ENCODE measurements at regions not wholly inside any gene's neighbourhood (a gene's known extent, or its start where the extent isn't known, plus 50 kb on each side); places are given as distances from the start of the nearest gene placed in this dataset.
A peak's percentile ranks its signal among the peaks of the same experiment; 100 is the strongest.

GRCh38 chr10:61608255-61609033 lies 54.3 kb upstream of the CABCOCO1 start:
- ATAC-seq (ENCODE audit: low read depth) = peak; percentile 14; the same call in 1 of the 2 replicates
- no TSS peak for BruUV-seq (replicated peaks)
- WGBS, 2 experiments (ENCODE audit: extremely low coverage in 2 of 2, insufficient read length in 1 of 2) = no CpG with 5 or more reads among the region's 8 CpGs
- H4K5ac ChIP-seq (ENCODE audit: low read depth, low read length) = no peak overlapping the region
- H2AFZ ChIP-seq (replicated peaks; ENCODE audit: low read length, poor library complexity) = no peak overlapping the region
- dilution Hi-C loops (cut with HindIII; ENCODE audit: low sequenced_read_pairs, unreplicated experiment) (no loop called here), intact Hi-C loops (cut with micrococcal nuclease) (no loop called here), in situ Hi-C loops (cut with MboI; ENCODE audit: low sequenced_read_pairs) (no loop called here)
- H3K27me3 ChIP-seq (ENCODE audit: control insufficient read depth, insufficient read depth, low read length) = no peaks in the 10 kb centered on the region
- no peak overlapping the region for H4K91ac ChIP-seq (ENCODE audit: insufficient read depth, low read depth, low read length)
- POLR2A ChIA-PET (ENCODE audit: unreplicated experiment) = no interaction called here
- H3K27ac ChIP-seq (ENCODE audit: insufficient read depth, low read length) = no peak overlapping the region
- CTCF ChIA-PET = interaction anchor here (1.4 to 1.8 kb wide), 2 partner anchors 10 to 17 kb away, joined by 4 to 6 read pairs; no protein-coding TSS in a partner anchor
- H3K4ac ChIP-seq (ENCODE audit: low read depth, low read length) = no peak overlapping the region
- H3K9ac ChIP-seq (ENCODE audit: low read depth, low read length) = no peak overlapping the region
- H3K4me3 ChIP-seq (ENCODE audit: insufficient read depth, low read depth, low read length) = no peak overlapping the region
- H2BK20ac ChIP-seq (ENCODE audit: low read depth, low read length) = no peak overlapping the region
- H3K14ac ChIP-seq (replicated peaks; ENCODE audit: low read depth, low read length) = no peak overlapping the region
- H3K23ac ChIP-seq (ENCODE audit: low read depth, low read length) = no peak overlapping the region
- no peaks in the 10 kb centered on the region for H3K79me1 ChIP-seq (ENCODE audit: low read depth in 1 of 2, low read length in 2 of 2)
- H3K56ac ChIP-seq (ENCODE audit: extremely low read depth, insufficient read depth, low read length) = no peak overlapping the region
- H2BK5ac ChIP-seq (ENCODE audit: low read depth, low read length, poor library complexity, severe bottlenecking) = no peak overlapping the region
- no peaks in the 10 kb centered on the region for H4K20me1 ChIP-seq (ENCODE audit: insufficient read depth, low read length)
- no peak overlapping the region for H2BK15ac ChIP-seq (ENCODE audit: low read depth, low read length)
- H3K4me2 ChIP-seq (ENCODE audit: low read depth, low read length) = no peak overlapping the region; the same call in 1 of the 2 replicates
- no peaks in the 10 kb centered on the region for H3K9me1 ChIP-seq (ENCODE audit: insufficient read depth, low read length)
- H3K18ac ChIP-seq (ENCODE audit: low read depth, low read length) = no peak overlapping the region
- peaks cover 5% of the 10 kb centered on the region for H3K4me1 ChIP-seq (ENCODE audit: control insufficient read depth, insufficient read depth, low read length)
- TF ChIP-seq BHLHE40 (IDR thresholded peaks at IDR 0.05; ENCODE audit: low read depth, low read length) (no peak), FOS (IDR thresholded peaks at IDR 0.05; ENCODE audit: low read depth, low read length) (no peak), RFX5 (IDR thresholded peaks at IDR 0.05; ENCODE audit: low read depth, low read length) (no peak), ELK1 (IDR thresholded peaks at IDR 0.05; ENCODE audit: borderline replicate concordance, low read depth, low read length) (no peak), CHD1 (IDR thresholded peaks at IDR 0.05; ENCODE audit: low read depth, low read length) (no peak), CTCF (conservative IDR thresholded peaks at IDR 0.05; ENCODE audit: low read depth, low read length) (no peak), MXI1 (IDR thresholded peaks at IDR 0.05; ENCODE audit: borderline replicate concordance, low read depth, low read length) (no peak), MAFK (IDR thresholded peaks at IDR 0.05; ENCODE audit: low read depth, low read length) (no peak), NFE2L2 (IDR thresholded peaks at IDR 0.05; ENCODE audit: low read depth, low read length) (no peak), RCOR1 (IDR thresholded peaks at IDR 0.05; ENCODE audit: insufficient replicate concordance, low read length) (no peak)
- H4K8ac ChIP-seq (ENCODE audit: low read depth in 2 of 2, low read length in 2 of 2) = no peak overlapping the region
- no peak overlapping the region for H2AK9ac ChIP-seq (replicated peaks; ENCODE audit: low read depth, low read length, poor library complexity)
- H2AK5ac ChIP-seq (ENCODE audit: low read depth, low read length) = no peak overlapping the region
- no peak overlapping the region for H2BK120ac ChIP-seq (ENCODE audit: low read depth, low read length)
- H3K36me3 ChIP-seq (ENCODE audit: control insufficient read depth, insufficient read depth, low read length) = no peaks in the 10 kb centered on the region
- no peak for DNase-seq
- H3K9me3 ChIP-seq (ENCODE audit: control insufficient read depth, insufficient read depth, low read length) = no peaks in the 10 kb centered on the region
